ENCODE measurements at regions not wholly inside any gene's neighbourhood (a gene's known extent, or its start where the extent isn't known, plus 50 kb on each side); places are given as distances from the start of the nearest gene placed in this dataset.

- DNase-seq = no peak
Observed at GRCh38 chr15:29913528-29914135, 91.4 kb upstream of the TJP1 start.

- no peak for DNase-seq
Observed at GRCh38 chr15:29911705-29912104, 89.4 kb upstream of the TJP1 start.

GRCh38 chr15:29910068-29910467 is 87.8 kb upstream of the TJP1 start:
- DNase-seq = no peak

- DNase-seq = no peak
Observed at GRCh38 chr15:29904757-29905417, 82.6 kb upstream of the TJP1 start.

GRCh38 chr15:29903785-29904464 is 81.7 kb upstream of the TJP1 start:
- DNase-seq = no peak

GRCh38 chr15:29903028-29903427 is 80.8 kb upstream of the TJP1 start:
- DNase-seq = no peak

GRCh38 chr15:29900237-29901189 is 78.2 kb upstream of the TJP1 start:
- DNase-seq = no peak

- DNase-seq = no peak
Observed at GRCh38 chr15:29896062-29896461, 73.8 kb upstream of the TJP1 start.

- no peak for DNase-seq
Observed at GRCh38 chr15:29891096-29891457, 68.8 kb upstream of the TJP1 start.

GRCh38 chr15:29890336-29891095 is 68.2 kb upstream of the TJP1 start:
- DNase-seq = no peak

- no peak for DNase-seq
Observed at GRCh38 chr15:29889542-29890329, 67.5 kb upstream of the TJP1 start.

- DNase-seq = no peak
Observed at GRCh38 chr15:29888646-29889045, 66.4 kb upstream of the TJP1 start.

- no peak for DNase-seq
Observed at GRCh38 chr15:29887721-29888120, 65.5 kb upstream of the TJP1 start.

GRCh38 chr15:29885183-29885582 is 62.9 kb upstream of the TJP1 start:
- DNase-seq = no peak

- DNase-seq = no peak
Observed at GRCh38 chr15:29883126-29883525, 60.9 kb upstream of the TJP1 start.

- DNase-seq = no peak
Observed at GRCh38 chr15:29880886-29881285, 58.6 kb upstream of the TJP1 start.

- no peak for DNase-seq
Observed at GRCh38 chr15:29880341-29880740, 58.1 kb upstream of the TJP1 start.

GRCh38 chr15:29874977-29875376 is 52.7 kb upstream of the TJP1 start:
- DNase-seq = no peak

GRCh38 chr15:29873947-29874411 is 51.7 kb upstream of the TJP1 start:
- DNase-seq = no peak

GRCh38 chr15:29873264-29873663 is 51.0 kb upstream of the TJP1 start:
- DNase-seq = no peak

GRCh38 chr15:29872716-29873115 is 50.4 kb upstream of the TJP1 start:
- no peak for DNase-seq

Data from NCI-H2081 (cell line).